Activated CD4-positive, alpha-beta T cell treated with anti-CD3 and anti-CD28 coated beads, Interleukin-2, amount 50 U/mL, for 24 hours (primary cell): ENCODE measurements at regions not wholly inside any gene's neighbourhood (a gene's known extent, or its start where the extent isn't known, plus 50 kb on each side); places are given as distances from the start of the nearest gene placed in this dataset.

Source experiments
- DNase-seq, 2 donors: peaks; one replicate each; pipeline ENCODE4 v3.0.0-alpha.2; 2020; ENCODE audit warnings: low read depth in 1 of 2, low spot score in 1 of 2

GRCh38 chrX:39519566-39520301 lies 578.0 kb downstream of the BCOR start:
- DNase-seq, result no peak

- DNase-seq, result no peak
Observed at GRCh38 chrX:39525758-39526157, 572.0 kb downstream of the BCOR start.

- no peak for DNase-seq
Observed at GRCh38 chrX:39527025-39527424, 570.7 kb downstream of the BCOR start.

GRCh38 chrX:39528161-39528916 lies 569.4 kb downstream of the BCOR start:
- DNase-seq, result no peak

- no peak for DNase-seq
Observed at GRCh38 chrX:39532761-39533160, 565.0 kb downstream of the BCOR start.

DNA sequence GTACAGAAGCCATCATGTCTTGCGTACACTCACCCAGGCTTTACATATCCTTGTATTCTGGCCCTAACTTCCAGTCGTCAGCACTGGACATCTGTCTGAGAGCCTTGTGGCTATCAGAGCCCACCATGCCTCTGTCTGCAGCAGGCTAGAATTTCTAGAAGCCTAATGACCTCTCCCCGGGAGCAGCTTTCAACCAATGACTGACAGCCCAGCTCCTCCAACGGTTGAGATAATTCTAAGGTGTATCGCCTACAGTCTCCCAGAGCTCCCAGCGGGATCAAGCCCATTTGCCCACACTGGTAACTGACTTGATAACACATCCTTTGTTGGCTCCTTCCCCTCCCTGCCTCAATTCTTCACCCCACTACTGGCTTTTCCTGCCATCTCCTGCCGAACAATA lies 562.8 kb downstream of the BCOR start:
- DNase-seq, result no peak

GRCh38 chrX:39536211-39536610 lies 561.5 kb downstream of the BCOR start:
- no peak for DNase-seq

DNA sequence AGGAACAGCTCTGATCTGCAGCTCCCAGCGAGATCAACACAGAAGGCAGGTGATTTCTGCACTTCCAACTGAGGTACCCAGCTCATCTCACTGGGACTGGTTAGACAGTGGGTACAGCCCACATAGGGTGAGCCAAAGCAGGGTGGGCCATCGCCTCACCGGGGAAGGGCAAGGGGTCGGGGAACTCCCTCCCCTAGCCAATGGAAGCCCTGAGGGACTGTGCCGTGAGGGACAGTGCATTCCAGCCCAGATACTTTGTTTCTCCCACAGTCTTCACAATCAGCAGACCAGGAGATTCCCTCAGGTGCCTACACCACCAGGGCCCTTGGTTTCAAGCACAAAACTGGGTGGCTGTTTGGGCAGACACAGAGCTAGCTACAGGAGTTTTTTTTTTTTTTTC lies 555.9 kb downstream of the BCOR start:
- no peak for DNase-seq

DNA sequence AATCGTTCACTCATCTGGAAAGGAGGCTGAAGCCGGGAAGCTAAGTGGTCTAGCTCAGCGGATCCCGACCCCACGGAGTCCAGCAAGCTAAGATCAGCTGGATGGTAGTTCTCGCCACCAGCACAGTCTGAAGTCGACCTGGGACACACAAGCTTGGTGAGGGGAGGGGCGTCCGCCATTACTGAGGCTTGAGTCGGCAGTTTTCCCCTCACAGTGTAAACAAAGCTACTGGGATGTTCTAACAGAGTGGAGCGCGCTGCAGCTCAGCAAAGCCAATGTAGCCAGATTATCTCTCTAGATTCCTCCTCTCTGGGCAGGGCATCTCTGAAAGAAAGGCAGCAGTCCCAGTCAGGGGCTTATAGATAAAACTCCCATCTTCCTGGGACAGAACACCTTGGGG lies 555.4 kb downstream of the BCOR start:
- no peak for DNase-seq

GRCh38 chrX:39550795-39551361 lies 546.9 kb downstream of the BCOR start:
- DNase-seq, result no peak

GRCh38 chrX:39551762-39552161 lies 546.0 kb downstream of the BCOR start:
- DNase-seq, result no peak

GRCh38 chrX:39555431-39555830 lies 542.3 kb downstream of the BCOR start:
- DNase-seq, result no peak

DNA sequence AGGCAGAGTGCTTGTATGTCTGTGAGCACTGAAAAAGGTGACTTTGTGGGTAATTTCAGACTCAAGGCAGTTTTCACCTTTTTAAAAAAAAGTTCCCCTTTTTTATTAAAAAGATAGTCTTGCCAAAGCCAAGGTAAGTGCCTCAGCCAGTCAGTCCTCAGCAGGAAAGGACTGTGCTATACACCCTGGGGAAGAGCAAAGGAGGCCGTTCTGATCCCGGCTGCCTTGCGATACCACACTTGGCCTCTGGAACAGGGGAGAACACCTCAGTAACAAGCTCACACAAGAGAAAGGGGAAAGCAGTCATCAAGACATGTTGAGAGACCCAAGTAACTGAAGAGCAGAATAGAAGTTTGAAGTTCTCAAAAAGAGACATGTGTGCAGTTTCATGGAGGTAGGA lies 541.7 kb downstream of the BCOR start:
- DNase-seq, result no peak

- DNase-seq, result no peak
Observed at GRCh38 chrX:39559229-39559628, 538.5 kb downstream of the BCOR start.

- DNase-seq, result no peak
Observed at GRCh38 chrX:39560271-39560670, 537.5 kb downstream of the BCOR start.

DNA sequence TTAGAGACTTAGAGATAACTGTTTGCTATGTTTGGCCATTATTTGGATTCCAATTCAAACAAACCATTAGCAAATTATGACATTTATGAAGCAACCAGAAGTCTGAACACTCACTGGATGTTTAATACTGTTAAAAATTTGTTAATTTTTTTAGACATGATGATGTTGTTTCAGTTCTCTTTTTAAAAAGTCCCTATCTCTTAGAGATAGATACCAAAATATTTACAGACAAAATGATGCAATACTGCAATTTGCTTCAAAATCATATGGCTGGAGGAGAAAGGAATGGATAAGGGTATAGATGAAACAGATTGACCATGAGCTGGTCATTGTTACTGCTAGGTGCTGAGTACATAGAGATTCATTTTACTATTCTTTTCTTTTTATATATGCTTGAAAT lies 534.6 kb downstream of the BCOR start:
- DNase-seq, result no peak

- DNase-seq, result no peak
Observed at GRCh38 chrX:39564751-39565150, 533.0 kb downstream of the BCOR start.

DNA sequence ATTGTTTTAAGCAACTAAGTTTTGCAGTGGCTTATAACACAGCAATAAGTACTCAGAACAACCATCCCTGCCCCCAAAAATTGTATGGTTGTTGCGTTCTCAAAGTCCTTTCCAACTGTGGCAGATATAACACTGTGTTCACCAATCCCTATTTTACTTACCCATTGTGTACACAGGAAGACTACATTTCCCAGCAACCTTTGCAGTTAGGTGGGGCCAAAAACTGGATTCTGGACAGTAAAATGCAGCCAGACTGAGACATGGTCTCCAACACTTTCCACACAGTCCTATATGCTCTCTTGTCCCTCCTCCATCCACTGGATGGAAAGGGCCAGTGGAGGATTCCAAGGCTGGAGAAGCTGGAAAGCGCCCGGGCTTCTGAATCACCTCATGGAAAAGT lies 523.6 kb downstream of the BCOR start:
- no peak for DNase-seq

GRCh38 chrX:39576041-39576872 lies 521.5 kb downstream of the BCOR start:
- no peak for DNase-seq

DNA sequence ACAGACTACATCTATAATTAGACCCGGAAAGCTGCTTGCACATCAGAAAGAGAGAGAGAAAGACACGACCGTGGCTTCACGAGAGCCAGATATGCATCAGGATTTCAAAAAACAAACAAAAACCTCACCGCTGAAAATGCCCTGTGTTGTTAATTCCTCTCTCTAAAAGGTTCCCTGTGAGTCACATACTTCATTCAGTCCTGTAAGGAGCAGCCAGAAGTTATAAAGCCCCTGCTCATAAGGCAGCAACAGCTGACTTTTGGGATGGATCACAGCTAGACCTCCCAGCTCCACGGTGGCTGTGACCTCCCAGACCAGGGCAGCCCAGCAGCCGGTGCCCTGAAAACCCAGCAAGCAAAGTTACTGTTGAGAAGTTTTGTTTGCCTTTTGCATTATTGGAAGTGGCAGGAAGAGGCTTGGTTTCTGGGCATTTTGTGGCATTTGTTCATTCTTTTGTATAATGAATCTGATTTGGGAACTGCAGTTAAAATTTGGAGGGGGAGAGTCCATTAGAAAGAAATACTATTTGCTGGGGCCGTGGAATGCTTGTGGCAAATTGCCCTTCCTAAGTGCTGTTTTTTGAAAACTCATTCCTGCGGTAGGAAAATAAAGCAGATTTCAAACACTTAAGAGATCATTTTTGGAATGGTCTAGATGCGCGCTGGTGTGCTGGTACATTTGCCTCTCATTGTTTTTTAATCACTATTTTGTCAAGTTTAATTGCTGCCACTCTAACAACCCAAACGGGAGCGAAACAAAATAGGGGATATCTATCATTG lies 520.4 kb downstream of the BCOR start:
- DNase-seq, result no peak
